ENCODE measurements at regions not wholly inside any gene's neighbourhood (a gene's known extent, or its start where the extent isn't known, plus 50 kb on each side); places are given as distances from the start of the nearest gene placed in this dataset.

GRCh38 chr17:22409160-22409751 lies 716.9 kb downstream of the KCNJ18 start:
- DNase-seq = no peak

GRCh38 chr17:22410136-22410535 lies 717.8 kb downstream of the KCNJ18 start:
- DNase-seq = no peak
- TF ChIP-seq GATA1 (IDR thresholded peaks at IDR 0.05; ENCODE audit: low read depth, low read length) (no peak), POLR2A (IDR thresholded peaks at IDR 0.05; ENCODE audit: low read length) (no peak)

More at GRCh38 chr17:22409160-22409751, 716.9 kb downstream of the KCNJ18 start:
- TF ChIP-seq GATA1 (IDR thresholded peaks at IDR 0.05; ENCODE audit: low read depth, low read length) (no peak), POLR2A (IDR thresholded peaks at IDR 0.05; ENCODE audit: low read length) (no peak)

GRCh38 chr17:22411185-22411784 lies 719.0 kb downstream of the KCNJ18 start:
- no peak for DNase-seq
- TF ChIP-seq GATA1 (IDR thresholded peaks at IDR 0.05; ENCODE audit: low read depth, low read length) = no peak
- TF ChIP-seq POLR2A (IDR thresholded peaks at IDR 0.05; ENCODE audit: low read length) = no peak

- TF ChIP-seq POLR2A (IDR thresholded peaks at IDR 0.05; ENCODE audit: low read length) = no peak
- no peak for TF ChIP-seq GATA1 (IDR thresholded peaks at IDR 0.05; ENCODE audit: low read depth, low read length)
- DNase-seq = no peak
These were observed 743.1 kb downstream of the KCNJ18 start for GRCh38 chr17:22435231-22435974.

GRCh38 chr17:22441776-22442175 lies 749.5 kb downstream of the KCNJ18 start:
- DNase-seq = no peak
- TF ChIP-seq GATA1 (IDR thresholded peaks at IDR 0.05; ENCODE audit: low read depth, low read length) = no peak
- TF ChIP-seq POLR2A (IDR thresholded peaks at IDR 0.05; ENCODE audit: low read length) = no peak

GRCh38 chr17:22443061-22443460 lies 750.7 kb downstream of the KCNJ18 start:
- TF ChIP-seq POLR2A (IDR thresholded peaks at IDR 0.05; ENCODE audit: low read length) = no peak
- no peak for TF ChIP-seq GATA1 (IDR thresholded peaks at IDR 0.05; ENCODE audit: low read depth, low read length)
- no peak for DNase-seq

GRCh38 chr17:22453181-22453580 lies 760.9 kb downstream of the KCNJ18 start:
- TF ChIP-seq GATA1 (IDR thresholded peaks at IDR 0.05; ENCODE audit: low read depth, low read length) (no peak), POLR2A (IDR thresholded peaks at IDR 0.05; ENCODE audit: low read length) (no peak)
- DNase-seq = no peak

- DNase-seq = no peak
- no peak for TF ChIP-seq GATA1 (IDR thresholded peaks at IDR 0.05; ENCODE audit: low read depth, low read length)
- TF ChIP-seq POLR2A (IDR thresholded peaks at IDR 0.05; ENCODE audit: low read length) = no peak
These were observed 762.0 kb downstream of the KCNJ18 start for GRCh38 chr17:22454070-22454999.

GRCh38 chr17:22459331-22459952 lies 767.1 kb downstream of the KCNJ18 start:
- no peak for TF ChIP-seq POLR2A (IDR thresholded peaks at IDR 0.05; ENCODE audit: low read length)
- TF ChIP-seq GATA1 (IDR thresholded peaks at IDR 0.05; ENCODE audit: low read depth, low read length) = no peak
- DNase-seq = no peak

- TF ChIP-seq GATA1 (IDR thresholded peaks at IDR 0.05; ENCODE audit: low read depth, low read length) (no peak), POLR2A (IDR thresholded peaks at IDR 0.05; ENCODE audit: low read length) (no peak)
- no peak for DNase-seq
These were observed 767.6 kb downstream of the KCNJ18 start for GRCh38 chr17:22459953-22460350.

GRCh38 chr17:22460461-22461063 lies 768.2 kb downstream of the KCNJ18 start:
- TF ChIP-seq GATA1 (IDR thresholded peaks at IDR 0.05; ENCODE audit: low read depth, low read length) (no peak), POLR2A (IDR thresholded peaks at IDR 0.05; ENCODE audit: low read length) (no peak)
- no peak for DNase-seq

GRCh38 chr17:22461460-22462145 lies 769.3 kb downstream of the KCNJ18 start:
- no peak for TF ChIP-seq GATA1 (IDR thresholded peaks at IDR 0.05; ENCODE audit: low read depth, low read length)
- no peak for TF ChIP-seq POLR2A (IDR thresholded peaks at IDR 0.05; ENCODE audit: low read length)
- no peak for DNase-seq
